Fibroblast of skin of scalp (primary cell): ENCODE measurements at regions not wholly inside any gene's neighbourhood (a gene's known extent, or its start where the extent isn't known, plus 50 kb on each side); places are given as distances from the start of the nearest gene placed in this dataset.
"Not testable (repeated sequence)": the region's sequence is repeated elsewhere in the genome, so short reads cannot be mapped to it uniquely, and the experiment has no call there.

Experiments
- DNase-seq: peaks from one replicate; pipeline ENCODE4 v3.0.0-alpha.2; 2013

DNA sequence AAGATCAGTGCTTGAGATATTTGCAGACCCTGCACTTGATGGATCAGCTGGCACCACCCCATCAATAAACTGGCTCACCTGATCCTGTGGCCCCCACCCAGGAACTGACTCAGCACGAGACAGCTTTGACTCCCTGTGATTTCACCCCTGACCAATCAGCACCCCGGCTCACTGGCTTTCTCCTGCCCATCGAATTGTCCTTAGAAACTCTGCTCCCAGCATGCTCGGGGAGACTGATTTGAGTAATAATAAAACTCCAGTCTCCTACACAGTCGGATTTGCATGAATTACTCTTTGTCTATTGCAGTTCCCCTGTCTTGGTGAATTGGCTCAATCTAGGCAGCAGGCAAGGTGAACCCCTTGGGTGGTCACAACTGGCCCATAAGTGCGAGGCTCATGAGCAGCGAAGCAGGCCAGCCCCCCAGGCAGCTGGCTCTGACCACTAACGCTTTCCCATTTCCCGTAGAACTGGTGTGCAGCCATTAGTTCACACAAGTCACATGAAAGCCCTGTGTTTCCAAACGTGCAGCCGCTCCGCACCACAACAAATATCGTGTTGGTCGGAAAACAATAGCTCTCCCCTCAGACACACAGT lies 79.6 kb downstream of the RSPH3 start:
- DNase-seq = no peak

- DNase-seq = no peak
These were observed 80.1 kb downstream of the RSPH3 start for GRCh38 chr6:158919865-158920264.

- DNase-seq = no peak
These were observed 83.4 kb downstream of the RSPH3 start for GRCh38 chr6:158916617-158917016.

DNA sequence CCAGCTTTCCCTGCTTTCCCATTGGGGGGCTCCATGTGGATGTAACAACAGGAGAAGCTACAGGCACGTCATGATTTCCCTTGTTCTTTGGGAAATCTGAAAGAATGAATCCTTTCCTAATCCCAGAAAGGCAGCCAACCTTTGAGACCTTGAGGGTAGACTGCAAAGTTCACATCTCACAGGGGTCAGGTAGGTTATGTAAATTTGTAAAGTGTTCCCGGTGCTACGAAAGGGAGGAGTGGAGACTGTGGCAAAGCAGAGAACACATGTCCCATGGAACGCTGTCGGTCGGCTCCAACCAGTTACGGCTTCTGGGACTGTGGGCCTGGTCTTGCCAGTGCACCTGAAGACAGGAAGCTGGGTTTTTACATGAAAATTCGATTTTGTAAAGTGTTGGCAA lies 85.1 kb downstream of the RSPH3 start:
- DNase-seq = no peak

- DNase-seq = no peak
These were observed 86.4 kb downstream of the RSPH3 start for GRCh38 chr6:158913580-158913979.

- DNase-seq = no peak
These were observed 87.3 kb downstream of the RSPH3 start for GRCh38 chr6:158912655-158913054.

GRCh38 chr6:158911746-158912480 lies 88.1 kb downstream of the RSPH3 start:
- DNase-seq = no peak

GRCh38 chr6:158910484-158911440 lies 89.2 kb downstream of the RSPH3 start:
- no peak for DNase-seq

DNA sequence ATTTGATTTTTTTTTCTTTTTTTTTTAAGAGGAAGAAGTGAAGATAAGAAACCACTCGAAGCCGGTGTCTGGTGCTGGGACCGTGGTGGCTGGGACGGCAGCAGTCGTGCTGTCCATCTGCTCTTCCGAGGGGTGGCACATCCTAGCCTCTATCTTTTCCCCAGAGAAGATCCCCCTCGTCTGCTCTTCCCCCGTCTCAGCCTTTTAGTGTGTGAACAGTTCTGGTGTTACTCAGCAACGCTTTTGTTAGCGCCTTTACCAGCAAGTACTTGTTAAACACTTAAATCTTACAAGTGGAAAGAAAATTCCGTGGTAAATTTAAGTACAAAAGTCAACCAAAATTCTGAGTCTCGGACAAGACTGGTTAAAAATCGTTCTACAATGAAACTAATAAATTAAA lies 90.1 kb downstream of the RSPH3 start:
- no peak for DNase-seq

- DNase-seq = no peak
These were observed 89.4 kb upstream of the EZR start for GRCh38 chr6:158908606-158909005.

DNA sequence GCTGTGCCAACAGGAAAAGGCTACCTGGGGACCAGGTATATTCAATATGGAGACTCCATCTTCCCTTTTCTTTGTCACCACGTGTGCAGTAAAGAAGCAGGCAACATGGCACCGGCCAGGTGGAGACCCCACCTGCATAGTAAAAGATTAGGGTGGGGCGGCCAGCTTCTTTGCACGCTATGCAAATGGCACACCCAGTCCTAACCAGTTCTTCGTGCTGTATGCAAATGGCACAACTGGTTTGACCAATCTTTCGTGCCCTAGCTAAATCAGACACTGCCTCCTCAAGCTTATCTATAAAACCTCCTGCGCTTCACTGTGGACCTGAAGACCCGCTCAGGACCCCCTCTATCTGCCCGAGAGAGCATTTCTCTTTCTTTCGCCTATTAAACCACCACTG lies 88.8 kb upstream of the EZR start:
- DNase-seq = no peak

- no peak for DNase-seq
These were observed 87.8 kb upstream of the EZR start for GRCh38 chr6:158906926-158907325.

GRCh38 chr6:158905277-158905676 lies 86.1 kb upstream of the EZR start:
- DNase-seq = no peak

DNA sequence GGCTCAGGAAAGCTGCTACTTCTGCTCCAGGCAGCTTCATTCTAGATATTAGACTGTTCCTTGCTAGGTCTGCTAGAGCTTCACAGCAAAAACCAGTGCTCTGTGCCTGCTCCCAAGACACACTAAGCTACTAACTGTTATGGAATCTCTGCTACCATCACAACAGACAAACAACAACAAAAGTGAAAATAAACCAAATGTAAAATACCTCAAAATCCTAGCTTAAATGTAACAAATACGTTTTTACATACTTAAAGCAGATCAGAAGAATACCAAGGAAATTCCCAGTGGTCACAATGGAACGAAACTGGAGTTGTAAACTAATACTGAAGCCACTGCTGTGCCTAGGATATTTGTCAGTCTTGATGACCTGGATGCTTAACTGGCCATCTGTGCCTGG lies 84.6 kb upstream of the EZR start:
- no peak for DNase-seq

DNA sequence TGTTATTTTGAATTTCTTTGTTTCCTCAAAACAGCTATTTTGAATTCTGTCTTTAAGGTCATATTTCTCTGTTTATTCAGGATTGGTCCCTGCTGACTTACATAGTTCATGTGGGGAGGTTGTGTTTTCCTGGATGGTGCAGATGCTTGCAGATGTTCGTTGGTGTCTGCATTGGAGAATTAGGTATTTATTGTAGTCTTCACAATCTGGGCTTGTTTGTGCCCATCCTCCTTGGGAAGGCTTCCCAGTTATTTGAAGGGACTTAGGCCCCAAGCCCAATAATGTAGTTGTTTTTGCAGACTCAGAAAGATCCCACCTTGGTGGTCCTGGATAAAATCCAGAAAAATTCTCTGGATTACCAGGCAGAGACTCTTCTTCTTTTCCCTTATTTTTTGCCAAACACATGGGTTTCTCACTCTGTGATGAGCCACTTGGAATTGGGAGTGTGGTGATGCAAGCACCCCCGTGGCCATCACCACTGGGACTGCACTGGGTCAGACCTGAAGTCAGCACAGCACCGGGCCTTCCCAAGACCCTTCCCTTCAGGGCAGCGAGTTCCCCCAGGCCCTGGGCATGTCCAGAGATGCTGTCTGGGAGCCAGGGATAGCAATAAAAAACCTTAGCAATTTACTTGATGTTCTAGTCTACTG lies 81.6 kb upstream of the EZR start:
- no peak for DNase-seq

GRCh38 chr6:158897236-158897635 lies 78.1 kb upstream of the EZR start:
- DNase-seq = no peak

DNA sequence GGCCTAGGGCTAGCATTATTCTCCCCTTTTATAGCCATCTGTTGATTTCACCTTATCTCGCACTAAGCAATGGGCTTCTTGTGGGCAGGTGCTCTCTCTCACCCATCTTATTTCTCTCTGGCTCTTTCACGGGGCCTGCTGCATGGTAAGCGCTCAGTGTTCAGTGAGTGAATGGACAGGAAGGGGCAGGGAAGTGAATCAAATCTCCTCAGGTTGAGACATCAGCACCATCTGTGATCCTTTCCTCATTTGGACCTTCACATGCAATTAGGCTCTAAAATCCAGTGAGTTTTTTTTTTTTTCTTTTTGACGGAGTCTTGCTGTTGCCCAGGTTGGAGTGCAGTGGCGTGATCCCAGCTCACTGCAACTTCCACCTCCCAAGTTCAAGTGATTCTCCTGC lies 76.5 kb upstream of the EZR start:
- DNase-seq = no peak

DNA sequence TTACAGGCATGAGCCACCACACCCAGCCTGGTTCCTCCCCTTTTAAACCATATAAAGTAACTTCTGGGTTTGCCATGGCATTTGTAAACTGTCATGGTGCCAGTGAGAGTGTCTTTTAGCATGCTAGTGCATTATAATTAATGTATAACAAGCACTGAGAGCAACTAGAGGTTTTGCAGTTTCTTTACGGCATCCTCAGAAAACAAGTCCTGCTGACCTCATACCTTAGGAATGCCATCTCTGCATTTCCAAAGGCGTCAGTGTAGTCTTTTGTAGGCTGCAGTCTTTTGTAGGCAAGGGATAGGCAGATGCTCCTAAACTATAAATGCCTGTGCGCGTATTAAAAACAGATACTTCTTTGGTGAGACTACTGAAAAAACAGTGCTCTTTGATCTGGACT lies 75.0 kb upstream of the EZR start:
- peak; percentile 89 for DNase-seq

- no peak for DNase-seq
These were observed 73.1 kb upstream of the EZR start for GRCh38 chr6:158892266-158892665.

DNA sequence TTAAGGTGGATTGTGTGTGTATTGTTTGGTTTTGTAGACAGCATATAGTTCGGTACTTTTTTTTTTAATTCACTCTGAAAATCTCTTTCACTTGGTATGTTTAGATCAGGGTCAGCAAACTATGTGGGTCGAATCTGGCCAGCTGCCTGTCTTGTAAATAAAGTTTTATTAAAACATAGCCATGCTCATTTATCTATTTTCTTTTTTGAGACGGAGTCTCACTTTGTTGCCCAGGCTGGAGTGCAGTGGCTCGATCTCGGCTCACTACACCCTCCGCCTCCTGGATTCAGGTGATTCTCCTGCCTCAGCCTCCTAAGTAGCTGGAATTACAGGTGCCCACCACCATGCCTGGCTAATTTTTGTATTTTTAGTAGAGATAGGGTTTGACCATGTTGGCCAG lies 72.4 kb upstream of the EZR start:
- DNase-seq = not testable (repeated sequence)

DNA sequence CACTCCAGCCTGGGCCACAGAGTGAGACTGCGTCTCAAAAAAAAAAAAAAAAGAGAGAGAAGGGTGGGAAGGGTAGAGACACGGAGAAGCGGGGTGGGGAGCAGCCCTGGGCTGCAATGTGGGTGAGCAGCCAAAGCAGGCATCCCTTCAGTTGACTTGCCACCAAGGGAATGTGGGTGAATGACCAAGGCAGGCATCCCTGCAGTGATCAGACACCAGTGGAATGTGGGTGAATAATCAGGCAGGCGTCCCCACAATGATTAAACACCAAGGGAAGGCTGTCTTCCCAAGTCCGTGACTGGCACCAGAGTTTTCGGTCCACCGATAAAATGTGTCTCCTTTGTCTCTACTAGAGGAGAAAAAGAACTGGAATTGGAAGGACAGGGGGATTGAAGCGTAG lies 69.0 kb upstream of the EZR start:
- DNase-seq = peak; percentile 47

DNA sequence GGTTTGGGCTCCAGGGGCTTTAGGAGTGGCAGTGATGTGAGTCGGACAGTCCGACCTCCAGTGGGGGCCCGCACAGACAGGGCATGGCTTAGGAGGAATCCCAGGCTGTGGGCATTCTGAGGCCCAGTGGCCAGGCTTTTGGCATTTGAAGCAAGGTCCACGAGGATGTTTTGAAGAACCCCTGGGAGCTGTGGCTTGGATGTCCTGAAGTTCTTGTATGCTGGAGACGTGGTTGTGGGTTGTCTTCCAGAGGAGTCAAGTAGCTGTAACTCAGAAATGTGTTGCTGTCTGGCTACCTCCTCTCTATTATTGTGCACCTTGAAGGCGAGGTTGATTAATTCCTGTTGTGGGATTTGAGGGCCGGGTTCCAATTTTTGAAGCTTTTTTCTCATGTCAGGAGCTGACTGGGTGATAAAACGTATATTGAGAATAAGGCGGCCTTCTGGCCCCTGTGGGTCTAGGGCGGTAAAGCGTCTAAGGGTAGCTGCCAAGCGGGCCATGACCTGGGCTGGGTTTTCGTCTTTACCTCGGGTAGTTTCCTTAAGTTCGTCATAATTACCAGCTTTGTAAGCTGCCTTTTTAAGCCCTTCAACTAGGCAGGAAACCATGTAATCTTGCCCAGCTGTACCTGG lies 67.3 kb upstream of the EZR start:
- DNase-seq = not testable (repeated sequence)
